ENCODE measurements at regions not wholly inside any gene's neighbourhood (a gene's known extent, or its start where the extent isn't known, plus 50 kb on each side); places are given as distances from the start of the nearest gene placed in this dataset.

DNA sequence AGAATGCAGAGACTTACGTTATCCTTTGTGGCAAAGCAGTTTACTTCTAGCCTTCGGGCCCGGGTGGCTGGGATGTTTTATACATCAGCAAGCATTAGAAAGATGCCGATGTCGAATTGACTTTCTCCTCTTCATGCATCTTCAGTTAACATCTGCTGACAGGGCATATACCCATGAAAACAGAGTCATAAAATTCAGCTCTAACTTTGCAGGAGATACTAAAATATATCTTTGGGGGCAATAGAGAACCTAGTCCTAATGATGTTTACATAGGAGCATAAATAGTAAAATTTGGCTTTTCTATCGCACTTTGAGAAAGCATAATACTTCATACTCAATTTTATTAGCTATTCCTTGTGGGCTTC is 247.9 kb downstream of the PRELID2 start:
- TF ChIP-seq EP300 (IDR thresholded peaks at IDR 0.05) (no peak), CTCF (IDR thresholded peaks at IDR 0.05) (no peak), POLR2A (IDR thresholded peaks at IDR 0.05; ENCODE audit: low read length) (no peak), NFE2L2 (conservative IDR thresholded peaks at IDR 0.05; ENCODE audit: low read length) (no peak), RAD21 (conservative IDR thresholded peaks at IDR 0.05 in 1 of 2, IDR thresholded peaks at IDR 0.05 in 1 of 2) (no peak)

All from A549 (cell line).